PC-9 (cell line): ENCODE measurements at regions not wholly inside any gene's neighbourhood (a gene's known extent, or its start where the extent isn't known, plus 50 kb on each side); places are given as distances from the start of the nearest gene placed in this dataset.

Source experiments
- BruUV-seq: library from RNA; stranded (reverse); fragments of 400-500 nt; replicated peaks from 2 replicates; lab custom pipeline; 2021; lab: Mats Ljungman, UMichigan
- CTCF ChIA-PET: fragments of 300-600 bp; sonication (Branson Sonifier 250); formaldehyde crosslinking; loops from one replicate; lab custom pipeline; 2022; ENCODE audit warnings: antibody characterized with exemption; lab: Charles Lee
- POLR2A ChIA-PET: fragments of 300-600 bp; sonication (Branson Sonifier 250); formaldehyde crosslinking; loops from one replicate; lab custom pipeline; 2022; ENCODE audit warnings: antibody characterized with exemption; ENCODE audit not compliant: unreplicated experiment; lab: Charles Lee
- DNase-seq, 2 experiments: peaks; one replicate each; pipeline versions ENCODE4 v3.0.0 to v3.0.0-alpha.2; 2015 to 2022; ENCODE audit warnings: mixed read lengths in 1 of 2
- H2AFZ ChIP-seq: fragments of 200-600 bp; sonication (generic); 2 replicates; pipeline ENCODE4 v1.8.1; 2017; ENCODE audit warnings: antibody characterized with exemption
- H3F3A ChIP-seq: fragments of 200-600 bp; sonication (generic); 2 replicates; pipeline ENCODE4 v1.8.1; 2017; ENCODE audit warnings: antibody characterized with exemption, mild to moderate bottlenecking, low read depth; ENCODE audit not compliant: insufficient read depth
- H3K27ac ChIP-seq: fragments of 200-600 bp; sonication (generic); 2 replicates; pipeline ENCODE4 v1.6.1; 2016; ENCODE audit warnings: mixed run types
- H3K27me3 ChIP-seq: fragments of 200-600 bp; sonication (generic); 2 replicates; pipeline ENCODE4 v1.6.1; 2016; ENCODE audit warnings: low read depth, mixed run types; ENCODE audit not compliant: insufficient read depth
- H3K36me3 ChIP-seq: fragments of 200-600 bp; sonication (generic); 2 replicates; pipeline ENCODE4 v1.6.1; 2016; ENCODE audit warnings: low read depth, mixed run types
- H3K4me1 ChIP-seq: fragments of 200-600 bp; sonication (generic); replicated peaks from 2 replicates; pipeline ENCODE4 v1.6.1; 2016; ENCODE audit warnings: mixed run types; ENCODE audit not compliant: insufficient read depth
- H3K4me2 ChIP-seq: fragments of 200-600 bp; sonication (generic); 2 replicates; pipeline ENCODE4 v1.6.1; 2017; ENCODE audit warnings: mixed run types
- H3K4me3 ChIP-seq: fragments of 200-600 bp; sonication (generic); 2 replicates; pipeline ENCODE4 v1.6.1; 2016; ENCODE audit warnings: mixed run types
- H3K79me2 ChIP-seq: fragments of 200-600 bp; sonication (generic); 2 replicates; pipeline ENCODE4 v1.6.1; 2017; ENCODE audit warnings: low read depth, mixed run types
- H3K9me2 ChIP-seq: fragments of 200-600 bp; sonication (generic); 2 replicates; pipeline ENCODE4 v1.8.1; 2017; ENCODE audit warnings: mild to moderate bottlenecking; ENCODE audit not compliant: insufficient read depth
- H3K9me3 ChIP-seq: fragments of 200-600 bp; sonication (generic); 2 replicates; pipeline ENCODE4 v1.8.1; 2016; ENCODE audit warnings: low read depth; ENCODE audit not compliant: insufficient read depth
- H4K20me1 ChIP-seq: fragments of 200-600 bp; sonication (generic); 2 replicates; pipeline ENCODE4 v1.8.1; 2017; ENCODE audit not compliant: insufficient read depth
- EZH2 ChIP-seq: fragments of 200-600 bp; sonication (generic); IDR thresholded peaks from 2 replicates; pipeline ENCODE4 v1.8.0; 2017; ENCODE audit warnings: antibody characterized with exemption, low read depth
- intact Hi-C: fragments of 100-400 bp; cut with micrococcal nuclease; formaldehyde crosslinking; loops from one replicate; pipeline ENCODE4 v1.10.0; 2022; ENCODE audit not compliant: unreplicated experiment
- TF ChIP-seq, protein P1 (sequence below): fragments of 200-600 bp; sonication (generic); conservative IDR thresholded peaks from 2 replicates; pipeline ENCODE4 v1.6.1; 2017; ENCODE audit warnings: mixed run types, antibody characterized with exemption, mild to moderate bottlenecking, moderate library complexity

DNA sequence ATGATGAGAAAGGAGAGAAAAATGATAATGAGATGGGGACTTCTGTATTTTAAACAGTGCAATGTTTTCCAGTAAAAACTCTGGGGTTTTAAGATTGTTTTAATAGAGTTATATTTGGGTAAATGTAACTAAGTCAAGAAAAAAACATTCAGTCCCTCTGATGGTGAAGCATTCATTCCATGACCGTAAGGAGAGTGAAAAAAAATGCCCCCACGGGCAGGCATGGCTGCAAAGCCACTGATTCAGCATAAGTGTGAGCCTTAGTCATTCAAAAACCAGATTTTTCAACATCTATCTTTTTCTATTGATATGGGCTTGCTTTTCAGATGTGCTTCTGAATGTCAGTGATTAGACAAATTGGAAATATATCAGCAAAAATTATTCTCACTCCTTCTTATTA, 957.8 kb downstream of the SLC4A3 start:
- Histone ChIP-seq H3K36me3 (no peaks in the 10 kb centered on the region), H3K4me2 (no peak overlapping the region), H3F3A (no peaks in the 10 kb centered on the region), H3K79me2 (no peaks in the 10 kb centered on the region), H3K9me2 (no peaks in the 10 kb centered on the region), H3K4me1 (no peaks in the 10 kb centered on the region), H3K27me3 (no peaks in the 10 kb centered on the region), H4K20me1 (no peaks in the 10 kb centered on the region), H2AFZ (no peak overlapping the region), H3K27ac (no peak overlapping the region), H3K4me3 (no peak overlapping the region), H3K9me3 (no peaks in the 10 kb centered on the region)
- no peak for DNase-seq
- intact Hi-C loops, result no loop called here
- ChIA-PET CTCF (no interaction called here), POLR2A (no interaction called here)
- TF ChIP-seq, protein P1, sequence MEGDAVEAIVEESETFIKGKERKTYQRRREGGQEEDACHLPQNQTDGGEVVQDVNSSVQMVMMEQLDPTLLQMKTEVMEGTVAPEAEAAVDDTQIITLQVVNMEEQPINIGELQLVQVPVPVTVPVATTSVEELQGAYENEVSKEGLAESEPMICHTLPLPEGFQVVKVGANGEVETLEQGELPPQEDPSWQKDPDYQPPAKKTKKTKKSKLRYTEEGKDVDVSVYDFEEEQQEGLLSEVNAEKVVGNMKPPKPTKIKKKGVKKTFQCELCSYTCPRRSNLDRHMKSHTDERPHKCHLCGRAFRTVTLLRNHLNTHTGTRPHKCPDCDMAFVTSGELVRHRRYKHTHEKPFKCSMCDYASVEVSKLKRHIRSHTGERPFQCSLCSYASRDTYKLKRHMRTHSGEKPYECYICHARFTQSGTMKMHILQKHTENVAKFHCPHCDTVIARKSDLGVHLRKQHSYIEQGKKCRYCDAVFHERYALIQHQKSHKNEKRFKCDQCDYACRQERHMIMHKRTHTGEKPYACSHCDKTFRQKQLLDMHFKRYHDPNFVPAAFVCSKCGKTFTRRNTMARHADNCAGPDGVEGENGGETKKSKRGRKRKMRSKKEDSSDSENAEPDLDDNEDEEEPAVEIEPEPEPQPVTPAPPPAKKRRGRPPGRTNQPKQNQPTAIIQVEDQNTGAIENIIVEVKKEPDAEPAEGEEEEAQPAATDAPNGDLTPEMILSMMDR, result no peak
- no peak for TF ChIP-seq EZH2
- no TSS peak for BruUV-seq

DNA sequence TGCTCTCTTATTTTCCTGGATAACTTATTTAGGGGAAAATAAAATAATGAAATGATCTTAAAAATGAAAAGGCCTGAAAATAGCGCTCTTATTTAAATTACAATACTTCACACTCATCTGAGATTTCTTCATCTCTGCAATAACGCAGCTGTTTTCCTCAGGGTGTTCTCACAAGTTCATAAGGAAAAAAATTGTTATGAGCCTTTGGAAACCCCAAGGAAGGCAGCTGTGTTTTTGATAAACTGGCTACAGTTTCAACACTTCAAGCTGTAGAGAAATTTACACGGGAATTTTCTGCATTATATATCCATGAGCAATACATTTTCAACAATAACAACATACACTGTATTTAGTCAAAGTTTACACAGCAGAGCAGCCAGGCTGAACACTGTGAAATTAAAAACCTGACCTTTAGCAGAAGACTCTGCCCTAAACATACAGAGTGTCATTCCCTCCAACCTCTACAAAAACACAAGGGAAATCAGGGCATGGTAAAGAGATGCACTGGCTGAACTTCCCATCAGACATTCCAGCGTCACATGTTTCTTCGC, 959.6 kb downstream of the SLC4A3 start:
- no peak for DNase-seq
- ChIA-PET POLR2A (no interaction called here), CTCF (no interaction called here)
- H3K4me3 ChIP-seq, result no peak overlapping the region
- no peaks in the 10 kb centered on the region for H4K20me1 ChIP-seq
- no peaks in the 10 kb centered on the region for H3K36me3 ChIP-seq
- H3K79me2 ChIP-seq, result no peaks in the 10 kb centered on the region
- TF ChIP-seq, protein P1, result no peak
- TF ChIP-seq EZH2, result no peak
- H3K9me2 ChIP-seq, result no peaks in the 10 kb centered on the region
- H3K4me2 ChIP-seq, result no peak overlapping the region
- H3K4me1 ChIP-seq, result no peaks in the 10 kb centered on the region
- intact Hi-C loops, result no loop called here
- H3K9me3 ChIP-seq, result no peaks in the 10 kb centered on the region
- BruUV-seq, result no TSS peak
- H3K27ac ChIP-seq, result no peak overlapping the region
- no peak overlapping the region for H2AFZ ChIP-seq
- no peaks in the 10 kb centered on the region for H3K27me3 ChIP-seq
- no peaks in the 10 kb centered on the region for H3F3A ChIP-seq

DNA sequence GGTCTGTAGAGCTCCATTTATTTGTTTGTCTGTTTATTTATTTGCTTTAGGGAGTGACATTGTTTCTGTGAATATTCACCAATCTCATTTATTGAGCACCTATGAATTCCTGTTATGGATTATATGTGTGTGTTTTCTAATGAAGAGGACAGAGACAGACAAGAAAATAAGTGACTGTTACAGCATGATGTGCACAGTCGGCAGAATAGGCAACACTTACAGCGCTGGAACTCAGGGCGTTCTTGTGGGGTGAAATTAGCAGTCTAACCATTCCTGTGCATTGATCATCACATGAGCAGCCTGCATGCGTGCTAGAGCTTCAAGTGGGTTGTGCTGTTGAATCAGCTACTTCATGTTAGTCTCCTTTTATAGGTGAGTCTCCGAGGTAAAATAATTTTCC, 960.7 kb downstream of the SLC4A3 start:
- Histone ChIP-seq H3K4me1 (no peaks in the 10 kb centered on the region), H3K4me2 (no peak overlapping the region), H3K4me3 (no peak overlapping the region), H3K27me3 (no peaks in the 10 kb centered on the region), H3K9me3 (no peaks in the 10 kb centered on the region), H2AFZ (no peak overlapping the region), H4K20me1 (no peaks in the 10 kb centered on the region), H3K9me2 (no peaks in the 10 kb centered on the region), H3K36me3 (no peaks in the 10 kb centered on the region), H3K27ac (no peak overlapping the region), H3K79me2 (no peaks in the 10 kb centered on the region), H3F3A (no peaks in the 10 kb centered on the region)
- no peak for TF ChIP-seq EZH2
- TF ChIP-seq, protein P1, result no peak
- BruUV-seq, result no TSS peak
- CTCF ChIA-PET, result no interaction called here
- POLR2A ChIA-PET, result no interaction called here
- DNase-seq, result no peak
- intact Hi-C loops, result no loop called here
